HG03097 (cell line): ENCODE measurements at regions not wholly inside any gene's neighbourhood (a gene's known extent, or its start where the extent isn't known, plus 50 kb on each side); places are given as distances from the start of the nearest gene placed in this dataset.
A peak's percentile ranks its signal among the peaks of the same experiment; 100 is the strongest.

Source experiments
- ATAC-seq: cut with Tn5 transposase; IDR thresholded peaks from one replicate; pipeline ENCODE4 v1.9.1; 2021; ENCODE audit not compliant: unreplicated experiment, low FRiP score

DNA sequence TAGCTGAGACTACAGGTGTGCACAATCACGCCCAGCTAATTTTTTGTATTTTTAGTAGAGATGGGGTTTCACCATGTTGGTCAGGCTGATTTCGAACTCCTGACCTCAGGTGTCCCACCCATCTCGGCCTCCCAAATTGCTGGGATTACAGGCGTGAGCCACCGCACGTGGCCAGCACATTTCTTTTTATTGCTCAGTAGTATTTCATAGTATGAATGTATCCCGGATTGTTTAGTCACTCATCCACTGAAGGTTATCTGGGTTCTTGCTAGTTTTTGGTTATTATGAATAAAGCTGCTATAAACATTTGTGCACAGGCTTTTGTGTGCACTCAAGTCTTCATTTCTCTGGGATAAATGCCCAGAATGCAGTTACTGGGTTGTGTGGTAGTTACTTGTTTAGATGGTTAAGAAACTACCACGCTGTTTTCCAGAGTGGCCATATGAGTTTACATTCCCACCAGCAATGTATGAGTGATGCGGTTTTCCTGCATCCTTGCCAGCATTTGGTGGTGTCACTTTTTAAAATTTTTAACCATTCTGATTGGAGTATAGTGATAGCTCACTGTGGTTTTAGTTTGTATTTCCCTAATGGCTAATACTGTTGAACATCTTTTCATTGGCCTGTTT lies 275.8 kb upstream of the LYZL1 start:
- no peak for ATAC-seq

- no peak for ATAC-seq
Measured at GRCh38 chr10:29021591-29021990, 267.3 kb upstream of the LYZL1 start.

DNA sequence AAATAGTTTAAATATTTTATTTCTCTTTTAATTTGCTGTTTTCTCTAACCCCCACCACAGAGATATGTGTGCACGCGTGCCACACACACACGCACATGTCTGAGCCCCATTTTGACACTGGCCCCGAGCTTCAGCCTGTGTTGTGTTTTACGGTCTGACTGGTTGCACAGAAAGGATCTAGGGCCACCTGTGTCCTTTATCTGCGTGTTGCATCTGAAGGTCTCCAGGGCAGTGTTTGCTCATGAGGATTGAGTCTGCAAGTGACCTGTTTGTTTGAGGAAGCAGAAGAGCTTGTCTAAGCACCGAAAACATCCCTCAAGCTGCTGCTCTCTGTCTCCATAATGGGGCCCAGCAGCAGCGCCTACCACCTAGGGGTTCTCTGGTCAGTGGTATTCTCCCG lies 266.4 kb upstream of the LYZL1 start:
- ATAC-seq: no peak

DNA sequence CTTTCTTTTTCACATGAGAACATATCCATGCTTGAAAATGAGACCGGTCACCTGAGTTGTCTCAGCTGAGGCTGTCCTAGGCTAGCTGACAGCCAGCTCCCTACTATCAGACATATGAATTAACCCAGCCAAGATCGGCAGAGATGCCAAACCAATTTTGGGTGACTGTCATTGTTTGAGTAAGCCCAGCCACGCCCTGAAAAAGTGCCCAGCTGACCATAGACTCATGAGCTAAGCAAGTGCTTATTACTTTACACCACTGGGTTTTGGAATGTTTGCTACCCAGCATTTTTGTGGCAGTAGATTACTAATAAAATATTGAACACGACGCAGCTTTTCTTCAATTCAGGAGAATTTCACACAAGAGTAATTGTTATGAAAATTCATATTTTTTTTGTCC lies 265.2 kb upstream of the LYZL1 start:
- ATAC-seq: no peak

DNA sequence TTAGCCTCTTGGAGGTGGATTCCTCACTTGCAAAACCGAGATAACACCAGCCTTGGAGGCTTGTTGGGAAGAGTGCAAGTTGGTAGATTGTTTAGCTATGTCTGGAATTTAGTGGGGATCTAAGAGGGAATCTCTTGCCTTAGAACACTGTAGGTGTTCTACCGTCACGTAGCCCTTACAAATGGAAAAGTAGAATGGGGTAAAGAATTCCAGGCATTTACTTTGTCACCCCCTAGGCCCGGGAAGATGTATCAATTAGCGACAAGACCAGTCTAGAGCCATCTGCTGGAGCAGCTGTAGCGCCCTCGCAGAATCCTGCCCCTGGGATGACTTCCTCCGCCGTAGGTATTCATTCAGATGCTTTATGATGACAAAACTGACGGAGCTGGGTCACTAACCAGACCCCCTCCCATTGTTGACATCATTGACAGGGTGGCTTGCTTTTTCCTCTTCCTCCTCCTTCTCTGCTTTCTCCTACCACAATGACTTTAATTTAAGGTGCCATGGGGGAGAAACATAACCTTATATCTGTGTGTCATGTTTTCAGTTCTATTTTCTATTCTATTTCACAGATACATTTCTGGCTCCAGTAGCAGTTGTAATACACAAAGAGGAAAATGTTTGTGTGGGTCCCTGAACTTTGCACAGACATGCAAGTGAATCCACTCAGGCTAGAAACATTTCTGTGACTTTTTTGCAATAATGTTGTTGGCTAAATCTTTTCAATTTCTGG lies 262.6 kb upstream of the LYZL1 start:
- ATAC-seq: no peak

DNA sequence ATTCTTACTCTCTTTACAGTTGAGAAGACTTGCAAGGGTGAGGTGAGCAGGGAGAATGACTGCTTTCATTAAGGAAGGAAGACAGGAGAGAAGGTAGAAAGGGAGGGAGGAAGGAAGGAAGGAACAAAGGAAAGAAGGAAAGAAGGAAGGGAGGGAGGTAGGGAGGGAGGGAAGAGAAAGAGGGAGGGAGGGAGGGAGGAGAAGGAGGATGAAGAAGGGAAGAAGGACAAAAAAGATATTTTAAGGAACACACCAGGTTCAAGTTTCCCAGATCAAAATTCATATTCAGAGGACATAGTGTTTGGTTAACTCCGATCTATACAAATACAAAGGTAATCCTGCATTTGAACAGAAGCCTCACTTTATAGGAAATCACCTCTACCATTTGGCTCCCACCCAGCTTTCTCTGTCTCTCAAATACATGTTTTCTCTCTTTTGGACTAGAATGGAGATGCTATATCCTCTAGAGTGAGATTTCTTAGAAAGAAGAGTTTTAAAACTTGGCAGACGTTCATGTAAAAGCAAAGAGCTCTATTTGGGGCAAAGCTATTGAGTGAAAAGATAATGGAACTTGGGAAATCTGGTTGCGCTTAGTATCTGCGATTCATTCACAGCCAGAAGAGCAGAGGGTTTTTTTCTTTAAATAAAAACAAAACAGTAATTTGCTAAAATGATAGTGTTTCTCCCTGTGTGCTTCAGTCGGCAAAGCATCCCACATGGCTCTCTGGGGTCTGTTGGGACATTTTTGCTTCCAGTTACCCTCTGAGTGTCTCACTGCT lies 261.9 kb upstream of the LYZL1 start:
- ATAC-seq: no peak

GRCh38 chr10:29028486-29028885 lies 260.4 kb upstream of the LYZL1 start:
- no peak for ATAC-seq

GRCh38 chr10:29030900-29031299 lies 258.0 kb upstream of the LYZL1 start:
- ATAC-seq: no peak

- ATAC-seq: no peak
Measured at GRCh38 chr10:29032169-29032568, 256.7 kb upstream of the LYZL1 start.

GRCh38 chr10:29033311-29033940 lies 255.4 kb upstream of the LYZL1 start:
- ATAC-seq: no peak

GRCh38 chr10:29034592-29034991 lies 254.3 kb upstream of the LYZL1 start:
- ATAC-seq: no peak

DNA sequence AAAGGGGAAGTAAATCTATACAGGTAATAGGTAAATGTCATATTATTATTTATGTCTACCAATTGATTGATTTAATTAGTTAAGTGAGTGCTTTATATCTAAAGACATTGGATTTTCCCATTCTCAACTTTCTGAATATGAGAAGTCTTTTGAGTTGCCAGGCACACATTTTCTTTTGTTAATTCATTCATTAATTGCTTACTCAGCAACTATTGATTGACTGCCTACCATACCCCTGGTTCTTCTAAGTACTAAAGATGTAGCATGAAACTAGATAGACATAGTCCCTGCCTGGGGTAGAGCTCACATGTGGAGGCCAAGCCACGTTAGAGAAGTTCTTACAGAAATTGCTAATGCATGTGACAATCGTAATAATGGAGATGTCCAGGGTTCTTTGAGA lies 253.1 kb upstream of the LYZL1 start:
- no peak for ATAC-seq

GRCh38 chr10:29037348-29038113 lies 251.3 kb upstream of the LYZL1 start:
- ATAC-seq: no peak

GRCh38 chr10:29039091-29039490 lies 249.8 kb upstream of the LYZL1 start:
- no peak for ATAC-seq

DNA sequence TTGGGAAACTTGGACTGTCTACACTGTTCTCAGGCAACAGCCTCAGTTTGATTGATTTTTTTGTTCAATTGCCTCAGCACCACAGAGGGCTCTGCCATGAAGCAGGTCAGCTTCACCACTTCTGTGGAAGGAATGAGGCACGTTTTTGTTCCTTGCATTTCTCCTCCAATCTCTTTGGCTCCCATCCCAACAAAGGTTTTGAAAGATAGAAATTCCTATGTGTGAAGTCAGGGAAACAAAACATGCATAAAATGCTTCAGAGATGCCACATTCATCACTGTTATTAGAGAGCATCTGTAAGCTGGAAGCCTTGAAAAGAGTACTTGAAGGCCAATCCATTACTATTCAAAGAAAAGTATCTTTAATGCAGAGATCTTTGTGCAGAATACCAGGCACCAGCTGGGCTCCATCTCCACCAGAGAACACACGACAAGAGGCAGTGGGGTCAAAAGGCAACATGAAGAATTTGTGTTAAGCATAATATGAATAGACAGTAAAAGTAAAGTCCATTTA lies 249.1 kb upstream of the LYZL1 start:
- ATAC-seq: no peak

- ATAC-seq: no peak
Measured at GRCh38 chr10:29041616-29042015, 247.3 kb upstream of the LYZL1 start.

DNA sequence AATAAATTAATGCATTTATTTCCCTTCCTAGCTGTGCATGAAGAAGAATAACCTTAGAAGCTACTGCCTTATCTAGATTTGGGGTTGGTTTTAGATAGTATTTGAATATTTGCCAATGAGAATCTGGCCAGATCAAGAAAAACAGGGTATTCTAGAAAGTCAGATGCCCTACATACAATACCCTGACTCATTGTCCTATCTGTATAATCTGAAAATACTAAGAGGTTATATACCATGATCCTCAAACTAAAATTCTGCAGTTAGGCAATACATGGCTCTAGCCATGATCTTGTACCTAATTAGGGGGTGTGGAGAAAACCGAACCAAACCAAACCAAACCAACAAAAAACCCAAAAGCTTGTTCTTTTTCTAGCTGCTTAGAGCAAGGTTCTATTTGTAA lies 240.4 kb upstream of the LYZL1 start:
- no peak for ATAC-seq

DNA sequence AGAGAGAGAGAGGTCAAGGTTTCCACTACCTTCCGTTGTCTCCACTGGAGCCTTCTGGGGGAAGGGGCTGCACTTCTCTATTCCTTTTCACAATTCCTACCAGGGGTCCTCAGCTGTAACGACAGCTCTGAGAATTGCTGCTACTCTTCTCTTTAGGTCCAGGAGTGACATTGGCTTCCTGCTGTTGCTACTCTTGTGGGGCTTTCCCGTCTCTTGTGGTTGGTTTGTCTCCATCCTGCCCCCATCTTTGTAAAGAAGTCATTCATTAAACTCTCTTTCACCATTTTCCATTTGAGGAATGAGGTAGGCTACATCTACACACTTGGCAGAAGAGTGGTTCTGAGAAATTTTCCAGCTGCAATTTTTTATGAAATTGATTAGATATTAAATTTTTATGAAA lies 238.8 kb upstream of the LYZL1 start:
- peak; percentile 57 for ATAC-seq

DNA sequence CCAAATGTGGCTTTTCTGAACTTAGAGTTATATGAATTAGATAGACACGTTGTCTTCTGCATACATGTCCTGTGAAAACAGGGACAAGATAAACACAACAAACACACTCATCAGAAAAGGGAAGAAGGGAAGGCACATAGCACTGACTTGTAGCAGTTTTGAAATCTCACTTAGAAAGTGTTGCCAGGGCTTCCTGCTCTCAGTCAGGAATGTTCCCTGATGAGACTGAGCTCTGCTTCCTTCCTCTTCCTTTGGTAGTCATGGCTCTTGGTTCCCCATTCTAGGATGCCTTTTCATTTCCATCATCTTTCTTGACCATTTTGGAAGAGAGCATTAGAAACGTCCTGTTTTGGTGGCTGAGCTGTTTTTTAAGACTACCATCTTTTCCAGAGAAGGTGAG lies 233.8 kb upstream of the LYZL1 start:
- ATAC-seq: no peak

- ATAC-seq: no peak
Measured at GRCh38 chr10:29056729-29057128, 232.1 kb upstream of the LYZL1 start.
